ENCODE measurements at regions not wholly inside any gene's neighbourhood (a gene's known extent, or its start where the extent isn't known, plus 50 kb on each side); places are given as distances from the start of the nearest gene placed in this dataset. TPM values are rescaled to one million over a fixed set of nuclear protein-coding genes. Genes with fewer than 3 reads are reported as not detected.
A peak's percentile ranks its signal among the peaks of the same experiment; 100 is the strongest.

GRCh38 chr1:65097076-65097475 lies 50.9 kb upstream of the AK4 start (continued):
- no peak for TF ChIP-seq ZNF687 (IDR thresholded peaks at IDR 0.05)
- TF ChIP-seq POU2F2 (IDR thresholded peaks at IDR 0.05; ENCODE audit: borderline replicate concordance, low read depth, low read length): no peak
- TF ChIP-seq ZBED1 (IDR thresholded peaks at IDR 0.05; ENCODE audit: borderline replicate concordance): no peak
- no peak for TF ChIP-seq SKIL (IDR thresholded peaks at IDR 0.05; ENCODE audit: low read depth, poor library complexity, severe bottlenecking)
- no peak for TF ChIP-seq BRCA1 (IDR thresholded peaks at IDR 0.05; ENCODE audit: low read depth, low read length)
- TF ChIP-seq ZNF24 (IDR thresholded peaks at IDR 0.05): no peak
- TF ChIP-seq CHD1 (IDR thresholded peaks at IDR 0.05; ENCODE audit: low read depth, low read length): no peak

MicroRNA genes in the stretch of these regions (microRNA counts, 767-probe panel; counts per million panel counts)
- microRNA hsa-miR-101-3p: 1,244 counts per million, percentile 41 among the panel's probes with 10 or more counts

Small RNA genes lying in the stretch of these regions (microRNA-seq; reads per million reads assigned to microRNA genes)
- gene MIR101-1 (0.56 reads per million), gene MIR3671 (not detected)

Small RNA genes lying in the stretch of these regions (small RNA-seq; reads per million reads assigned to genes)
- gene MIR101-1: 0.98 reads per million, percentile 31 among the genes with 10 or more reads in this experiment
- gene MIR3671: not detected
- gene MRPS21P1: not detected
- not detected for gene RNU6-1176P
